K562 (cell line): ENCODE measurements at regions not wholly inside any gene's neighbourhood (a gene's known extent, or its start where the extent isn't known, plus 50 kb on each side); places are given as distances from the start of the nearest gene placed in this dataset.

Experiments used
- ATAC-seq: fragments of 200-7000 bp; cut with Tn5 transposase; 3 replicates; pipeline ENCODE4 v1.9.1; 2020; ENCODE audit warnings: moderate library complexity
- BruUV-seq: library from RNA; stranded (reverse); fragments of 400-500 nt; replicated peaks from 2 replicates; lab custom pipeline; 2021; lab: Mats Ljungman, UMichigan
- CTCF ChIA-PET: fragments of 300-600 bp; formaldehyde crosslinking; extraction: SDS; loops from one replicate; lab custom pipeline; 2021; ENCODE audit warnings: low intra/inter-chr PET ratio; lab: Yijun Ruan, JAX
- POLR2A ChIA-PET: fragments of 300-600, 350-650 bp; sonication (Branson Sonifier 250); formaldehyde crosslinking; extraction: SDS; loops from one replicate; lab custom pipeline; 2021; ENCODE audit warnings: antibody characterized with exemption, inconsistent platforms; lab: Yijun Ruan, JAX
- DNase-seq, 4 experiments: peaks; one replicate each; pipeline versions ENCODE4 v3.0.0 to v3.0.0-alpha.2; 2011 to 2018; ENCODE audit warnings: low spot score in 3 of 4, mixed read lengths in 3 of 4; ENCODE audit errors: extremely low read depth in 1 of 4
- FAIRE-seq: peaks from 2 replicates; lab custom pipeline; 2011; peaks lifted over from hg19 to GRCh38; lab: Jason Lieb, UNC
- H2AFZ ChIP-seq: 2 replicates; pipeline ENCODE4 v1.6.0; 2011; ENCODE audit warnings: low read depth, low read length, control low read depth, inconsistent platforms
- H3K27ac ChIP-seq: fragments of 200-600 bp; 3 replicates; pipeline ENCODE4 v1.8.0; 2011; ENCODE audit warnings: low read depth, mild to moderate bottlenecking, control low read depth, inconsistent platforms, low read length, moderate library complexity, mixed read lengths; ENCODE audit errors: extremely low read depth
- H3K27me3 ChIP-seq, 2 experiments: fragments of 300-600 bp in 1 of 2; 2 replicates in 1 of 2; 3 replicates in 1 of 2; pipeline versions ENCODE4 v1.6.0 to v1.8.0; 2011; ENCODE audit warnings: inconsistent platforms in 2 of 2, low read length in 2 of 2, mild to moderate bottlenecking in 1 of 2, mixed read lengths in 1 of 2, moderate library complexity in 1 of 2; ENCODE audit not compliant: control insufficient read depth in 2 of 2, insufficient read depth in 2 of 2
- H3K36me3 ChIP-seq: fragments of 300-600 bp; 3 replicates; pipeline ENCODE4 v1.8.0; 2011; ENCODE audit warnings: mild to moderate bottlenecking, low read length, inconsistent platforms; ENCODE audit not compliant: control insufficient read depth, insufficient read depth
- H3K4me1 ChIP-seq, 2 experiments: fragments of 200-600 bp in 1 of 2; replicated peaks in 1 of 2; 2 replicates in 1 of 2; 3 replicates in 1 of 2; pipeline versions ENCODE4 v1.5.1 to v1.8.0; 2011; ENCODE audit warnings: inconsistent platforms in 2 of 2, low read length in 2 of 2, mild to moderate bottlenecking in 1 of 2, mixed read lengths in 1 of 2, moderate library complexity in 1 of 2; ENCODE audit not compliant: control insufficient read depth in 2 of 2, insufficient read depth in 2 of 2
- H3K4me2 ChIP-seq: 2 replicates; pipeline ENCODE4 v1.6.1; 2011; ENCODE audit warnings: low read length, control low read depth, inconsistent platforms, mixed read lengths; ENCODE audit not compliant: insufficient read depth
- H3K4me3 ChIP-seq: fragments of 200-600 bp; sonication (generic), shearing (Covaris generic); 2 replicates; pipeline ENCODE4 v1.5.1; 2016; ENCODE audit warnings: control low read depth, inconsistent platforms
- H3K79me2 ChIP-seq: fragments of 200-600 bp; 3 replicates; pipeline ENCODE4 v1.8.0; 2011; ENCODE audit warnings: low read length, inconsistent platforms; ENCODE audit not compliant: control insufficient read depth, insufficient read depth
- H3K9ac ChIP-seq, 2 experiments: 2 replicates each; pipeline versions ENCODE4 v1.6.0 to v1.6.1; 2011; ENCODE audit warnings: low read depth in 2 of 2, low read length in 2 of 2, control low read depth in 1 of 2, inconsistent platforms in 1 of 2, mild to moderate bottlenecking in 1 of 2, mixed read lengths in 1 of 2; ENCODE audit not compliant: insufficient read depth in 1 of 2
- H3K9me1 ChIP-seq: one replicate; pipeline ENCODE4 v1.6.0; 2011; ENCODE audit warnings: inconsistent platforms, mild to moderate bottlenecking, low read length, moderate library complexity; ENCODE audit not compliant: control insufficient read depth, insufficient read depth
- H3K9me3 ChIP-seq: replicated peaks from 2 replicates; pipeline ENCODE4 v1.5.1; 2011; ENCODE audit warnings: low read depth, low read length, inconsistent platforms; ENCODE audit not compliant: control insufficient read depth, insufficient read depth
- H4K20me1 ChIP-seq: replicated peaks from 2 replicates; pipeline ENCODE4 v1.6.1; 2011; ENCODE audit warnings: low read length, inconsistent platforms, mixed read lengths; ENCODE audit not compliant: control insufficient read depth, insufficient read depth
- GATAD2B ChIP-seq: fragments of 450-650 bp; IDR thresholded peaks from 2 replicates; pipeline ENCODE4 v1.6.1; 2017; ENCODE audit warnings: mild to moderate bottlenecking, borderline replicate concordance
- MTA1 ChIP-seq: fragments of 450-650 bp; IDR thresholded peaks from 2 replicates; pipeline ENCODE4 v1.6.1; 2017; ENCODE audit warnings: borderline replicate concordance
- NFIX ChIP-seq: fragments of 250-450 bp; sonication (Bioruptor Pico); IDR thresholded peaks from 2 replicates; pipeline ENCODE4 v1.4.0; 2020; ENCODE audit warnings: low read depth, mild to moderate bottlenecking, moderate library complexity
- NFYB ChIP-seq: IDR thresholded peaks from 2 replicates; pipeline ENCODE4 v1.6.1; 2011; ENCODE audit warnings: mild to moderate bottlenecking, moderate library complexity; ENCODE audit not compliant: insufficient read length; ENCODE audit errors: extremely low read depth
- PML ChIP-seq: IDR thresholded peaks from 2 replicates; pipeline ENCODE4 v1.6.1; 2012; ENCODE audit warnings: low read length, inconsistent platforms
- PTBP1 ChIP-seq: fragments of 200-400 bp; formaldehyde crosslinking; IDR thresholded peaks from 2 replicates; pipeline ENCODE4 v1.6.1; 2017; ENCODE audit warnings: low read depth, low read length
- RB1 ChIP-seq: fragments of 450-650 bp; IDR thresholded peaks from 2 replicates; pipeline ENCODE4 v1.6.1; 2017; ENCODE audit warnings: low read depth, mild to moderate bottlenecking
- RFX7 ChIP-seq: fragments of 250-450 bp; sonication (Bioruptor Pico); IDR thresholded peaks from 2 replicates; pipeline ENCODE4 v1.5.1; 2021; ENCODE audit warnings: mild to moderate bottlenecking
- SPI1 ChIP-seq: IDR thresholded peaks from 2 replicates; pipeline ENCODE4 v1.6.1; 2011; ENCODE audit warnings: low read depth, low read length, control low read depth, borderline replicate concordance
- ZNF165 ChIP-seq: fragments of 250-450 bp; sonication (Bioruptor Pico); IDR thresholded peaks from 2 replicates; pipeline ENCODE4 v1.4.0; 2020; ENCODE audit warnings: borderline replicate concordance
- WGBS: fragments of 100-300 bp; shearing (Covaris generic); methylation state at CpG from one replicate; pipeline ENCODE4 v1.1.6; 2016; ENCODE audit warnings: low coverage, mixed read lengths; ENCODE audit not compliant: insufficient coverage; ENCODE audit errors: missing lambda C conversion rate; 5-methylcytosine and 5-hydroxymethylcytosine counted together
- in situ Hi-C: fragments of 300-500 bp; cut with MboI; formaldehyde crosslinking; loops from 4 replicates; pipeline ENCODE4 v1.15.0; 2018; ENCODE audit warnings: inconsistent platforms, mixed read lengths
- intact Hi-C: fragments of 100-400 bp; cut with micrococcal nuclease; formaldehyde crosslinking; loops from 2 replicates; pipeline ENCODE4 v1.14.2; 2022
- TF ChIP-seq, protein P1 (sequence below): fragments of 450-650 bp; IDR thresholded peaks from 2 replicates; pipeline ENCODE4 v1.6.1; 2017; ENCODE audit warnings: antibody characterized with exemption, mild to moderate bottlenecking
- TF ChIP-seq, protein P2 (sequence below): fragments of 250-450 bp; sonication (Bioruptor Pico); IDR thresholded peaks from 2 replicates; pipeline ENCODE4 v1.4.0; 2020; ENCODE audit warnings: mild to moderate bottlenecking, moderate library complexity

DNA sequence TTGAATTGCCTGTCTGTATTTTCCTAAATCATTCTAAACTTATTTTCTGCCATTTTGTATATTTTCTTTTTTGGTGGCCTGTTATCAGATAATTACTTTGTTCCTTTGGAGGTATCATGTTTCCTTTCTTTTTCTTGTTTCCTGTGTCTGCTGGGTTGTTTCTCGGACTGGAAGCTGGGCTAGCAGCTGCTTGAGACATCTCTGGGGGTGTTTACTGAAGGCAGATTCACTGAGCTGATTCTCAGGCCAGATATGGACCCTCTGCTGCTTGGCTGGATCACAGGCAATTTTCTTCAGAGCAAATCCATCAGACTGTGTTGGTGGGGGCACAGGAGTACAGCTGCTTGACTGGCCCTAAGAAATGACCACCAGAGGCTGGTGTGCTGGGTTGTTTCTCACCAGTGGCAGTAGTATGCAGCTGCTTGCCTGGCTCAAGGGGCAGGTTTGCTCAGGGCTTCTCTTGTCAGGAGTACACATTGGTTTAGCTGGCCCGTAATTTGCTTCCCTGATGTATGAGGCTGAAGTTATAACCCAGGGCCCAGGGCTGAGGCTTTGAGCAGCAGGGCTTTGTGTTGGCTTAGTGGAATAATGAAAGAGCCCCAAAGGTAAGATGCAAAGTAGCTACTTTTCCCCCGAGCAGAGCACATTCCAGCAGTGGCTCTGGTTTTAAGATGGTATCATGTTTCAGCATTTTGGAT is 680.6 kb downstream of the TECRL start:
- DNase-seq: no peak
- H3K9me1 ChIP-seq: no peaks in the 10 kb centered on the region
- H3K4me2 ChIP-seq: no peak overlapping the region
- CTCF ChIA-PET: no interaction called here
- H3K79me2 ChIP-seq: no peaks in the 10 kb centered on the region
- BruUV-seq: no TSS peak
- TF ChIP-seq GATAD2B: no peak
- TF ChIP-seq, protein P1, sequence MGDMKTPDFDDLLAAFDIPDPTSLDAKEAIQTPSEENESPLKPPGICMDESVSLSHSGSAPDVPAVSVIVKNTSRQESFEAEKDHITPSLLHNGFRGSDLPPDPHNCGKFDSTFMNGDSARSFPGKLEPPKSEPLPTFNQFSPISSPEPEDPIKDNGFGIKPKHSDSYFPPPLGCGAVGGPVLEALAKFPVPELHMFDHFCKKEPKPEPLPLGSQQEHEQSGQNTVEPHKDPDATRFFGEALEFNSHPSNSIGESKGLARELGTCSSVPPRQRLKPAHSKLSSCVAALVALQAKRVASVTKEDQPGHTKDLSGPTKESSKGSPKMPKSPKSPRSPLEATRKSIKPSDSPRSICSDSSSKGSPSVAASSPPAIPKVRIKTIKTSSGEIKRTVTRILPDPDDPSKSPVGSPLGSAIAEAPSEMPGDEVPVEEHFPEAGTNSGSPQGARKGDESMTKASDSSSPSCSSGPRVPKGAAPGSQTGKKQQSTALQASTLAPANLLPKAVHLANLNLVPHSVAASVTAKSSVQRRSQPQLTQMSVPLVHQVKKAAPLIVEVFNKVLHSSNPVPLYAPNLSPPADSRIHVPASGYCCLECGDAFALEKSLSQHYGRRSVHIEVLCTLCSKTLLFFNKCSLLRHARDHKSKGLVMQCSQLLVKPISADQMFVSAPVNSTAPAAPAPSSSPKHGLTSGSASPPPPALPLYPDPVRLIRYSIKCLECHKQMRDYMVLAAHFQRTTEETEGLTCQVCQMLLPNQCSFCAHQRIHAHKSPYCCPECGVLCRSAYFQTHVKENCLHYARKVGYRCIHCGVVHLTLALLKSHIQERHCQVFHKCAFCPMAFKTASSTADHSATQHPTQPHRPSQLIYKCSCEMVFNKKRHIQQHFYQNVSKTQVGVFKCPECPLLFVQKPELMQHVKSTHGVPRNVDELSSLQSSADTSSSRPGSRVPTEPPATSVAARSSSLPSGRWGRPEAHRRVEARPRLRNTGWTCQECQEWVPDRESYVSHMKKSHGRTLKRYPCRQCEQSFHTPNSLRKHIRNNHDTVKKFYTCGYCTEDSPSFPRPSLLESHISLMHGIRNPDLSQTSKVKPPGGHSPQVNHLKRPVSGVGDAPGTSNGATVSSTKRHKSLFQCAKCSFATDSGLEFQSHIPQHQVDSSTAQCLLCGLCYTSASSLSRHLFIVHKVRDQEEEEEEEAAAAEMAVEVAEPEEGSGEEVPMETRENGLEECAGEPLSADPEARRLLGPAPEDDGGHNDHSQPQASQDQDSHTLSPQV: no peak
- TF ChIP-seq, protein P2, sequence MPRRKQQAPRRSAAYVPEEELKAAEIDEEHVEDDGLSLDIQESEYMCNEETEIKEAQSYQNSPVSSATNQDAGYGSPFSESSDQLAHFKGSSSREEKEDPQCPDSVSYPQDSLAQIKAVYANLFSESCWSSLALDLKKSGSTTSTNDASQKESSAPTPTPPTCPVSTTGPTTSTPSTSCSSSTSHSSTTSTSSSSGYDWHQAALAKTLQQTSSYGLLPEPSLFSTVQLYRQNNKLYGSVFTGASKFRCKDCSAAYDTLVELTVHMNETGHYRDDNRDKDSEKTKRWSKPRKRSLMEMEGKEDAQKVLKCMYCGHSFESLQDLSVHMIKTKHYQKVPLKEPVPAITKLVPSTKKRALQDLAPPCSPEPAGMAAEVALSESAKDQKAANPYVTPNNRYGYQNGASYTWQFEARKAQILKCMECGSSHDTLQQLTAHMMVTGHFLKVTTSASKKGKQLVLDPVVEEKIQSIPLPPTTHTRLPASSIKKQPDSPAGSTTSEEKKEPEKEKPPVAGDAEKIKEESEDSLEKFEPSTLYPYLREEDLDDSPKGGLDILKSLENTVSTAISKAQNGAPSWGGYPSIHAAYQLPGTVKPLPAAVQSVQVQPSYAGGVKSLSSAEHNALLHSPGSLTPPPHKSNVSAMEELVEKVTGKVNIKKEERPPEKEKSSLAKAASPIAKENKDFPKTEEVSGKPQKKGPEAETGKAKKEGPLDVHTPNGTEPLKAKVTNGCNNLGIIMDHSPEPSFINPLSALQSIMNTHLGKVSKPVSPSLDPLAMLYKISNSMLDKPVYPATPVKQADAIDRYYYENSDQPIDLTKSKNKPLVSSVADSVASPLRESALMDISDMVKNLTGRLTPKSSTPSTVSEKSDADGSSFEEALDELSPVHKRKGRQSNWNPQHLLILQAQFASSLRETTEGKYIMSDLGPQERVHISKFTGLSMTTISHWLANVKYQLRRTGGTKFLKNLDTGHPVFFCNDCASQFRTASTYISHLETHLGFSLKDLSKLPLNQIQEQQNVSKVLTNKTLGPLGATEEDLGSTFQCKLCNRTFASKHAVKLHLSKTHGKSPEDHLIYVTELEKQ (CRISPR knock-in tag): no peak
- TF ChIP-seq ZNF165: no peak
- no peak for TF ChIP-seq NFIX (CRISPR knock-in tag)
- no peak for TF ChIP-seq NFYB
- TF ChIP-seq SPI1: no peak
- TF ChIP-seq RB1: no peak
- TF ChIP-seq PTBP1: no peak
- TF ChIP-seq MTA1: no peak
- TF ChIP-seq PML: no peak
- no peak for TF ChIP-seq RFX7 (CRISPR knock-in tag)
- TF ChIP-seq, all 486 proteins: peak for 0
- Histone ChIP-seq H4K20me1 (no peaks in the 10 kb centered on the region), H3K27me3 (no peaks in the 10 kb centered on the region), H3K4me3 (no peak overlapping the region), H3K4me1 (no peaks in the 10 kb centered on the region), H2AFZ (no peak overlapping the region), H3K9ac (no peak overlapping the region), H3K9me3 (no peaks in the 10 kb centered on the region), H3K27ac (no peak overlapping the region), H3K36me3 (no peaks in the 10 kb centered on the region)
- no peak for FAIRE-seq
- POLR2A ChIA-PET: no interaction called here
- intact Hi-C loops: no loop called here
- WGBS: 0% methylated on average over 3 of the region's 3 CpGs
- ATAC-seq: no peak
- in situ Hi-C loops: no loop called here
